ENCODE measurements at regions not wholly inside any gene's neighbourhood (a gene's known extent, or its start where the extent isn't known, plus 50 kb on each side); places are given as distances from the start of the nearest gene placed in this dataset.

GRCh38 chr1:38508232-38508631 lies 351.3 kb downstream of the RRAGC start:
- TF ChIP-seq EZH2 (IDR thresholded peaks at IDR 0.05; ENCODE audit: borderline replicate concordance, low read depth, low read length, severe bottlenecking) = no peak
- TF ChIP-seq CTCF (IDR thresholded peaks at IDR 0.05; ENCODE audit: extremely low read depth in 1 of 2, insufficient read depth in 1 of 2, low read depth in 1 of 2, low read length in 2 of 2) = no peak
- TF ChIP-seq POLR2AphosphoS5 (IDR thresholded peaks at IDR 0.05; ENCODE audit: insufficient read depth, low read depth, low read length) = no peak
- no peaks in the 10 kb centered on the region for H3K9me1 ChIP-seq (replicated peaks; ENCODE audit: control insufficient read depth, extremely low read depth, insufficient read depth, low read length)
- CTCF ChIA-PET = no interaction called here
- no peak overlapping the region for H2AFZ ChIP-seq (ENCODE audit: low read depth, low read length)
- intact Hi-C loops (cut with micrococcal nuclease) = loop anchor here (10.0 kb wide), 1 partner anchor 483 kb away; no protein-coding TSS in a partner anchor
- dilution Hi-C loops (cut with MboI; ENCODE audit: extremely low pct_ligation_motif_present, low sequenced_read_pairs) = no loop called here
- H3K4me3 ChIP-seq (replicated peaks in 1 of 3; ENCODE audit: insufficient read depth in 1 of 3, low read depth in 1 of 3, low read length in 3 of 3) = no peak overlapping the region
- no peaks in the 10 kb centered on the region for H3K36me3 ChIP-seq (ENCODE audit: control insufficient read depth in 2 of 2, extremely low read depth in 1 of 2, insufficient read depth in 2 of 2, low read length in 2 of 2)
- no peak overlapping the region for H3K9ac ChIP-seq (replicated peaks; ENCODE audit: extremely low read depth, insufficient read depth, low read length)
- no peak for DNase-seq (ENCODE audit: low read depth, low spot score)
- FAIRE-seq = no peak
- H3K27me3 ChIP-seq (ENCODE audit: control insufficient read depth in 2 of 2, insufficient read depth in 2 of 2, low read length in 2 of 2) = peaks cover 0 to 2% of the 10 kb centered on the region in 2 experiments
- no peaks in the 10 kb centered on the region for H3K9me3 ChIP-seq (replicated peaks; ENCODE audit: control insufficient read depth, insufficient read depth, low read length)
- H3K4me1 ChIP-seq (ENCODE audit: control insufficient read depth, extremely low read depth, insufficient read depth, low read length) = no peaks in the 10 kb centered on the region
- no peaks in the 10 kb centered on the region for H4K20me1 ChIP-seq (replicated peaks; ENCODE audit: control insufficient read depth, extremely low read depth, insufficient read depth, low read length)
- BruUV-seq (replicated peaks) = no TSS peak
- no peak overlapping the region for H3K4me2 ChIP-seq (ENCODE audit: insufficient read depth, low read length)
- H3K27ac ChIP-seq (ENCODE audit: insufficient read depth, low read depth, low read length) = no peak overlapping the region
- POLR2A ChIA-PET = no interaction called here
- no peaks in the 10 kb centered on the region for H3K79me2 ChIP-seq (ENCODE audit: control insufficient read depth, insufficient read depth, low read length)

GRCh38 chr1:38507563-38507962 lies 352.0 kb downstream of the RRAGC start:
- no peak for TF ChIP-seq JUN (IDR thresholded peaks at IDR 0.05; ENCODE audit: borderline replicate concordance, insufficient read depth, insufficient read length, low read depth)
- no peak overlapping the region for H3K4me3 ChIP-seq (replicated peaks in 1 of 3; ENCODE audit: insufficient read depth in 1 of 3, low read depth in 1 of 3, low read length in 3 of 3)
- no peaks in the 10 kb centered on the region for H3K9me1 ChIP-seq (replicated peaks; ENCODE audit: control insufficient read depth, extremely low read depth, insufficient read depth, low read length)
- no peak overlapping the region for H2AFZ ChIP-seq (ENCODE audit: low read depth, low read length)
- ChIA-PET CTCF (no interaction called here), POLR2A (no interaction called here)
- no peaks in the 10 kb centered on the region for H3K79me2 ChIP-seq (ENCODE audit: control insufficient read depth, insufficient read depth, low read length)
- H3K36me3 ChIP-seq (ENCODE audit: control insufficient read depth in 2 of 2, extremely low read depth in 1 of 2, insufficient read depth in 2 of 2, low read length in 2 of 2) = no peaks in the 10 kb centered on the region
- H3K27me3 ChIP-seq (ENCODE audit: control insufficient read depth in 2 of 2, insufficient read depth in 2 of 2, low read length in 2 of 2) = peaks cover 0 to 2% of the 10 kb centered on the region in 2 experiments
- DNase-seq (ENCODE audit: low read depth, low spot score) (no peak), FAIRE-seq (no peak)
- no peak overlapping the region for H3K4me2 ChIP-seq (ENCODE audit: insufficient read depth, low read length)
- dilution Hi-C loops (cut with MboI; ENCODE audit: extremely low pct_ligation_motif_present, low sequenced_read_pairs) (no loop called here), intact Hi-C loops (cut with micrococcal nuclease) (loop anchor here (10.0 kb wide), 1 partner anchor 483 kb away; no protein-coding TSS in a partner anchor)
- no peaks in the 10 kb centered on the region for H4K20me1 ChIP-seq (replicated peaks; ENCODE audit: control insufficient read depth, extremely low read depth, insufficient read depth, low read length)
- no peak overlapping the region for H3K27ac ChIP-seq (ENCODE audit: insufficient read depth, low read depth, low read length)
- H3K9me3 ChIP-seq (replicated peaks; ENCODE audit: control insufficient read depth, insufficient read depth, low read length) = no peaks in the 10 kb centered on the region
- no peak overlapping the region for H3K9ac ChIP-seq (replicated peaks; ENCODE audit: extremely low read depth, insufficient read depth, low read length)
- BruUV-seq (replicated peaks) = no TSS peak
- no peaks in the 10 kb centered on the region for H3K4me1 ChIP-seq (ENCODE audit: control insufficient read depth, extremely low read depth, insufficient read depth, low read length)
